HEK293 (cell line): ENCODE measurements at regions not wholly inside any gene's neighbourhood (a gene's known extent, or its start where the extent isn't known, plus 50 kb on each side); places are given as distances from the start of the nearest gene placed in this dataset.

Experiments
- CTCF ChIA-PET: fragments of 350-600 bp; formaldehyde crosslinking; extraction: SDS; loops from one replicate; lab custom pipeline; 2021; ENCODE audit warnings: antibody characterized with exemption; lab: Yijun Ruan, JAX
- POLR2A ChIA-PET: fragments of 300-600 bp; formaldehyde crosslinking; extraction: SDS; loops from one replicate; lab custom pipeline; 2020; ENCODE audit warnings: antibody characterized with exemption, inconsistent platforms; lab: Yijun Ruan, JAX
- H3K27ac ChIP-seq: fragments of 200-500 bp; sonication (Bioruptor generic); 2 replicates; pipeline ENCODE4 v1.5.1; 2014; ENCODE audit warnings: low read depth, low read length, control low read depth, inconsistent platforms; ENCODE audit errors: extremely low read depth
- H3K36me3 ChIP-seq, 2 experiments: fragments of 200-500 bp in 1 of 2; sonication (Bioruptor generic) in 1 of 2; 1 replicate in 1 of 2; 2 replicates in 1 of 2; pipeline ENCODE4 v1.5.1; 2014 to 2017; ENCODE audit warnings: inconsistent platforms in 2 of 2, low read length in 2 of 2; ENCODE audit not compliant: control insufficient read depth in 2 of 2, insufficient read depth in 1 of 2
- H3K4me1 ChIP-seq: fragments of 200-500 bp; sonication (Bioruptor generic); 2 replicates; pipeline ENCODE4 v1.5.1; 2014; ENCODE audit warnings: mild to moderate bottlenecking, low read length, inconsistent platforms; ENCODE audit not compliant: control insufficient read depth, insufficient read depth
- H3K4me3 ChIP-seq: 2 replicates; pipeline ENCODE4 v1.5.1; 2011; ENCODE audit warnings: low read depth, mild to moderate bottlenecking, control low read depth, low read length, moderate library complexity
- H3K9me3 ChIP-seq: fragments of 200-500 bp; sonication (Bioruptor generic); 2 replicates; pipeline ENCODE4 v1.5.1; 2014; ENCODE audit warnings: low read depth, low read length, inconsistent platforms; ENCODE audit not compliant: control insufficient read depth, insufficient read depth
- ATF2 ChIP-seq: fragments of 450-650 bp; formaldehyde crosslinking; IDR thresholded peaks from 2 replicates; pipeline ENCODE4 v1.5.1; 2016; ENCODE audit warnings: missing biosample characterization, missing genetic modification characterization, low read depth
- BCL11B ChIP-seq: fragments of 450-650 bp; formaldehyde crosslinking; IDR thresholded peaks from 2 replicates; pipeline ENCODE4 v1.5.1; 2016; ENCODE audit warnings: low read depth, missing biosample characterization, missing genetic modification characterization
- GLIS1 ChIP-seq: fragments of 450-650 bp; formaldehyde crosslinking; IDR thresholded peaks from 2 replicates; pipeline ENCODE4 v1.5.1; 2016; ENCODE audit warnings: missing biosample characterization, missing genetic modification characterization
- KLF8 ChIP-seq: fragments of 450-650 bp; formaldehyde crosslinking; IDR thresholded peaks from 2 replicates; pipeline ENCODE4 v1.5.1; 2016; ENCODE audit warnings: missing biosample characterization, missing genetic modification characterization
- KLF9 ChIP-seq: fragments of 450-650 bp; formaldehyde crosslinking; IDR thresholded peaks from 2 replicates; pipeline ENCODE4 v1.5.1; 2016; ENCODE audit warnings: missing biosample characterization, missing genetic modification characterization, low read depth
- OSR2 ChIP-seq: fragments of 450-650 bp; formaldehyde crosslinking; IDR thresholded peaks from 2 replicates; pipeline ENCODE4 v1.5.1; 2016; ENCODE audit warnings: missing biosample characterization, missing genetic modification characterization
- TCF7L2 ChIP-seq: IDR thresholded peaks from 2 replicates; pipeline ENCODE4 v1.6.1; 2011; ENCODE audit warnings: low read depth, mild to moderate bottlenecking, inconsistent platforms, low read length, moderate library complexity, borderline replicate concordance
- ZBTB17 ChIP-seq: fragments of 450-650 bp; formaldehyde crosslinking; IDR thresholded peaks from 2 replicates; pipeline ENCODE4 v1.5.1; 2016; ENCODE audit warnings: missing biosample characterization, missing genetic modification characterization
- ZBTB20 ChIP-seq: fragments of 450-650 bp; formaldehyde crosslinking; IDR thresholded peaks from 2 replicates; pipeline ENCODE4 v1.5.1; 2016; ENCODE audit warnings: missing biosample characterization, missing genetic modification characterization
- ZBTB48 ChIP-seq: fragments of 450-650 bp; formaldehyde crosslinking; IDR thresholded peaks from 2 replicates; pipeline ENCODE4 v1.5.1; 2016; ENCODE audit warnings: missing biosample characterization, missing genetic modification characterization
- ZBTB6 ChIP-seq: fragments of 450-650 bp; formaldehyde crosslinking; IDR thresholded peaks from 2 replicates; pipeline ENCODE4 v1.5.1; 2017; ENCODE audit warnings: missing biosample characterization, missing genetic modification characterization
- ZNF114 ChIP-seq: fragments of 450-650 bp; formaldehyde crosslinking; IDR thresholded peaks from 2 replicates; pipeline ENCODE4 v1.5.0; 2017; ENCODE audit warnings: missing biosample characterization, missing genetic modification characterization
- ZNF18 ChIP-seq: fragments of 450-650 bp; formaldehyde crosslinking; IDR thresholded peaks from 2 replicates; pipeline ENCODE4 v1.5.1; 2016; ENCODE audit warnings: missing biosample characterization, missing genetic modification characterization
- ZNF221 ChIP-seq: fragments of 450-650 bp; formaldehyde crosslinking; IDR thresholded peaks from 2 replicates; pipeline ENCODE4 v1.5.1; 2017; ENCODE audit warnings: missing biosample characterization, missing genetic modification characterization, borderline replicate concordance
- ZNF24 ChIP-seq: fragments of 450-650 bp; formaldehyde crosslinking; IDR thresholded peaks from 2 replicates; pipeline ENCODE4 v1.5.1; 2016; ENCODE audit warnings: missing biosample characterization, missing genetic modification characterization
- ZNF274 ChIP-seq, 2 experiments: fragments of 200-500 bp in 1 of 2; fragments of 450-650 bp in 1 of 2; sonication (Bioruptor generic) in 1 of 2; formaldehyde crosslinking in 1 of 2; IDR thresholded peaks; 2 replicates each; pipeline versions ENCODE4 v1.5.1 to v1.6.1; 2014 to 2016; ENCODE audit warnings: borderline replicate concordance in 1 of 2, inconsistent platforms in 1 of 2, low read length in 1 of 2, missing biosample characterization in 1 of 2, missing genetic modification characterization in 1 of 2
- ZNF292 ChIP-seq: fragments of 450-650 bp; formaldehyde crosslinking; IDR thresholded peaks from 2 replicates; pipeline ENCODE4 v1.5.1; 2016; ENCODE audit warnings: low read depth, missing biosample characterization, missing genetic modification characterization, borderline replicate concordance
- ZNF549 ChIP-seq: fragments of 450-650 bp; IDR thresholded peaks from 2 replicates; pipeline ENCODE4 v1.5.1; 2018; ENCODE audit warnings: missing biosample characterization, missing genetic modification characterization, mild to moderate bottlenecking, inconsistent platforms, moderate library complexity
- ZNF626 ChIP-seq: fragments of 450-650 bp; sonication (Bioruptor Pico); formaldehyde crosslinking; IDR thresholded peaks from 2 replicates; pipeline ENCODE4 v1.5.1; 2018; ENCODE audit warnings: missing biosample characterization, missing genetic modification characterization, inconsistent platforms
- ZNF654 ChIP-seq: fragments of 450-650 bp; formaldehyde crosslinking; IDR thresholded peaks from 2 replicates; pipeline ENCODE4 v1.5.1; 2016; ENCODE audit warnings: low read depth, missing biosample characterization, missing genetic modification characterization
- TF ChIP-seq, protein P1 (sequence below): fragments of 450-650 bp; formaldehyde crosslinking; IDR thresholded peaks from 2 replicates; pipeline ENCODE4 v1.5.1; 2016; ENCODE audit warnings: missing biosample characterization, missing genetic modification characterization

GRCh38 chr10:130656187-130656575 lies 520.0 kb downstream of the GLRX3 start:
- Histone ChIP-seq H3K4me1 (no peaks in the 10 kb centered on the region), H3K4me3 (no peak overlapping the region)
- TF ChIP-seq ZNF292 (tag by site-specific recombination): no peak
- TF ChIP-seq ZBTB20 (tag by site-specific recombination): no peak
- no peak for TF ChIP-seq ZNF654 (tag by site-specific recombination)
- no peak for TF ChIP-seq ZNF549
- no peak for TF ChIP-seq ZNF274 (IDR thresholded peaks at IDR 0.05; ENCODE audit: low read length)
- no peak for TF ChIP-seq ZNF274 (tag by site-specific recombination; IDR thresholded peaks at IDR 0.05; ENCODE audit: borderline replicate concordance)
- no peak for TF ChIP-seq ZBTB6 (tag by site-specific recombination)
- no peak for TF ChIP-seq ZNF626 (tag by site-specific recombination)
- TF ChIP-seq KLF9 (tag by site-specific recombination): no peak
- TF ChIP-seq, protein P1, sequence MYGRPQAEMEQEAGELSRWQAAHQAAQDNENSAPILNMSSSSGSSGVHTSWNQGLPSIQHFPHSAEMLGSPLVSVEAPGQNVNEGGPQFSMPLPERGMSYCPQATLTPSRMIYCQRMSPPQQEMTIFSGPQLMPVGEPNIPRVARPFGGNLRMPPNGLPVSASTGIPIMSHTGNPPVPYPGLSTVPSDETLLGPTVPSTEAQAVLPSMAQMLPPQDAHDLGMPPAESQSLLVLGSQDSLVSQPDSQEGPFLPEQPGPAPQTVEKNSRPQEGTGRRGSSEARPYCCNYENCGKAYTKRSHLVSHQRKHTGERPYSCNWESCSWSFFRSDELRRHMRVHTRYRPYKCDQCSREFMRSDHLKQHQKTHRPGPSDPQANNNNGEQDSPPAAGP: no peak
- TF ChIP-seq ZNF114: no peak
- TF ChIP-seq BCL11B (tag by site-specific recombination): no peak
- TF ChIP-seq TCF7L2: no peak
- TF ChIP-seq OSR2 (tag by site-specific recombination): no peak
- TF ChIP-seq GLIS1: no peak
- TF ChIP-seq ZNF221: no peak
- no peak for TF ChIP-seq ZNF18 (tag by site-specific recombination)
- no peak for TF ChIP-seq ATF2 (tag by site-specific recombination)
- TF ChIP-seq ZNF24 (tag by site-specific recombination): no peak
- no peak for TF ChIP-seq ZBTB17 (tag by site-specific recombination)
- TF ChIP-seq, all 188 proteins: peak for 0
- H3K27ac ChIP-seq: no peak overlapping the region
- no peaks in the 10 kb centered on the region for H3K36me3 ChIP-seq
- no peaks in the 10 kb centered on the region for H3K9me3 ChIP-seq
- ChIA-PET CTCF (no interaction called here), POLR2A (no interaction called here)

DNA sequence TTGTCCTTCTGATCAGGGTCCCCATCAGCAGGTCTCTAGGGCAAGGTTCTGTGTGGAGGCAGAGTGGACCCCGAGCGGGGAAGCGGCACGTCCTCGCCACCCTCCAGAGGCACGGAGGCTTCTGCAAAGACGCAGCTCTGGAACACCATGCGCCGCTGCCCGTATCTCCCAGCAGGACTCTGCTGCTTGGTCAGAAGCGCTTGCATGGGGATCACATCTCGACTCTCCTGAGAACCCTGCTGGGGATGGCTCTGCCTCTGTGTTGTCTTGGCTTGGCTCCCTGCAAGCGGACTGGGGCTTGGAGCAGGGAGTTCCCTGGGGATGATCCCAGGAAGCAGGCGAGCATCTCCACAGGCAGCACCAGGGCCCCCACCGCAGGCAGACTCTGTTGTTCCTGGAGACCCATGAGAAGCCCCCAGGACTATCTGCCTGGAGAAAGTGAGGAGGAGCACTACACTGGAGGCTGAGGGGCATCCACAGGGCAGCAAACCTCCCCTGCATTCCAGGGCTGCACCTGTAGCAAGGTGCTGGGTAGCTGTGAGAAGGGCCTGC lies 520.5 kb downstream of the GLRX3 start:
- H3K4me1 ChIP-seq: no peaks in the 10 kb centered on the region
- no peak overlapping the region for H3K27ac ChIP-seq
- TF ChIP-seq ZBTB48 (no peak), KLF8 (no peak)
- H3K9me3 ChIP-seq: no peaks in the 10 kb centered on the region
- H3K36me3 ChIP-seq: no peaks in the 10 kb centered on the region
- H3K4me3 ChIP-seq: no peak overlapping the region
- CTCF ChIA-PET: no interaction called here
- POLR2A ChIA-PET: no interaction called here
